BE2C (cell line): ENCODE measurements at regions not wholly inside any gene's neighbourhood (a gene's known extent, or its start where the extent isn't known, plus 50 kb on each side); places are given as distances from the start of the nearest gene placed in this dataset.

Source experiments
- DNase-seq: peaks from one replicate; pipeline ENCODE4 v3.0.0-alpha.2; 2020
- H3K27me3 ChIP-seq: fragments of 250-450 bp; sonication (Bioruptor Pico); 2 replicates; pipeline ENCODE4 v1.5.1; 2020; ENCODE audit warnings: mild to moderate bottlenecking
- H3K36me3 ChIP-seq: fragments of 250-450 bp; sonication (Bioruptor Pico); 2 replicates; pipeline ENCODE4 v1.5.1; 2020; ENCODE audit warnings: mild to moderate bottlenecking
- H3K4me1 ChIP-seq: fragments of 250-450 bp; sonication (Bioruptor Pico); 2 replicates; pipeline ENCODE4 v1.5.1; 2020
- H3K4me3 ChIP-seq: 2 replicates; pipeline ENCODE4 v1.5.1; 2011; ENCODE audit warnings: low read depth, low read length
- H3K9me3 ChIP-seq: fragments of 250-450 bp; sonication (Bioruptor Pico); 2 replicates; pipeline ENCODE4 v1.5.1; 2020
- TF ChIP-seq, protein P1 (sequence below): IDR thresholded peaks from 2 replicates; pipeline ENCODE4 v1.5.1; 2012; ENCODE audit warnings: mild to moderate bottlenecking, low read depth, low read length

DNA sequence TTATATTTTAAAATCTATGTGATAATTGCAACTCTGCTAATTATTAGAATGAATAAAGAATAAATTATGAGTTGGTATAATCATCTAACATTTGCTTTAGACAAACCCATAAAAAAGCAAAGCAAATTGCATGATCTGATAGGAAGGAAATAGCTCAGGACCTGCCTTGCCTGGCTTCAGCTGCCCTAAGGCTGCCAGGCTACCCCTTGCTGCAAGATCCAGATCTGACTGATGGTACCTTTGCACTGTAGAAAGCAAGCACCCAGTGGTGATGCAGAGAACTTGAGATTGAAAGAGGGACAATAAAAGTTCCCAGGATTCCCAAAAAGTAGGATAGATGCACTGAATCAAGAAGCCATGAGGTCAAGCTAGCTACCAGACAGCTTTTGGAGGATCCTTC lies 100.9 kb upstream of the FSTL4 start:
- H3K36me3 ChIP-seq: no peaks in the 10 kb centered on the region
- no peaks in the 10 kb centered on the region for H3K27me3 ChIP-seq
- H3K4me3 ChIP-seq: no peak overlapping the region
- TF ChIP-seq, protein P1, sequence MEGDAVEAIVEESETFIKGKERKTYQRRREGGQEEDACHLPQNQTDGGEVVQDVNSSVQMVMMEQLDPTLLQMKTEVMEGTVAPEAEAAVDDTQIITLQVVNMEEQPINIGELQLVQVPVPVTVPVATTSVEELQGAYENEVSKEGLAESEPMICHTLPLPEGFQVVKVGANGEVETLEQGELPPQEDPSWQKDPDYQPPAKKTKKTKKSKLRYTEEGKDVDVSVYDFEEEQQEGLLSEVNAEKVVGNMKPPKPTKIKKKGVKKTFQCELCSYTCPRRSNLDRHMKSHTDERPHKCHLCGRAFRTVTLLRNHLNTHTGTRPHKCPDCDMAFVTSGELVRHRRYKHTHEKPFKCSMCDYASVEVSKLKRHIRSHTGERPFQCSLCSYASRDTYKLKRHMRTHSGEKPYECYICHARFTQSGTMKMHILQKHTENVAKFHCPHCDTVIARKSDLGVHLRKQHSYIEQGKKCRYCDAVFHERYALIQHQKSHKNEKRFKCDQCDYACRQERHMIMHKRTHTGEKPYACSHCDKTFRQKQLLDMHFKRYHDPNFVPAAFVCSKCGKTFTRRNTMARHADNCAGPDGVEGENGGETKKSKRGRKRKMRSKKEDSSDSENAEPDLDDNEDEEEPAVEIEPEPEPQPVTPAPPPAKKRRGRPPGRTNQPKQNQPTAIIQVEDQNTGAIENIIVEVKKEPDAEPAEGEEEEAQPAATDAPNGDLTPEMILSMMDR: peak; percentile 38
- DNase-seq: peak; percentile 58
- H3K9me3 ChIP-seq: no peaks in the 10 kb centered on the region
- peaks cover 44% of the 10 kb centered on the region for H3K4me1 ChIP-seq

GRCh38 chr5:133712562-133712961 lies 100.2 kb upstream of the FSTL4 start:
- DNase-seq: no peak
- no peaks in the 10 kb centered on the region for H3K27me3 ChIP-seq
- H3K36me3 ChIP-seq: no peaks in the 10 kb centered on the region
- H3K4me1 ChIP-seq: peaks cover 46% of the 10 kb centered on the region
- TF ChIP-seq, protein P1: no peak
- H3K4me3 ChIP-seq: no peak overlapping the region
- H3K9me3 ChIP-seq: no peaks in the 10 kb centered on the region

GRCh38 chr5:133709209-133709725 lies 96.9 kb upstream of the FSTL4 start:
- Histone ChIP-seq H3K9me3 (no peaks in the 10 kb centered on the region), H3K27me3 (no peaks in the 10 kb centered on the region), H3K4me3 (no peak overlapping the region), H3K4me1 (peaks cover 40% of the 10 kb centered on the region), H3K36me3 (no peaks in the 10 kb centered on the region)
- DNase-seq: no peak
- TF ChIP-seq, protein P1: no peak

DNA sequence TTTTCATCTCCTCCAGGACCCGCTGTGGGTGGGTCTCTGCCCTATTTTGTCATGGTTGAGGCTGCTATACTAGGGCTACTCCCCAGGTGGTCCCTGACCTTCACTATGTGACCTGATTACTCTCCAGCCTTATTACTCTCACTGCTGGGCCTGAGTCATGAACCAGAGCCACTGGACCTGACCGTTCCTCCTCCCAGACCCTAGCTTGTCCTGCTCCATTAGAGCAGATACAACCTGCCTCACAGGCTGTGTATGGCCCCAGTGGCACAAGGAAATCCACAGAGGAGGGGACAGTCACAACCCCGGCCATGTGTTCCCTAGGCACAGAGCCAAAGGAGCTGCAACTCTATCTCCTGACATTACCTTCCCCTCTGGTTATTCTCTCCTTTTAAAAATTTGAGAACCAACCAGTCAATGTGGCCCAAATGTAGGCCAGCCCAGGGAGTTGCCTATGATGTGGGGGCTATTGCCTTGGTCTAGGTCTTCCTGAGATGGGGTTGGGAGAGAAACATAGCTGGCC lies 96.0 kb upstream of the FSTL4 start:
- TF ChIP-seq, protein P1: no peak
- Histone ChIP-seq H3K9me3 (no peaks in the 10 kb centered on the region), H3K4me3 (no peak overlapping the region), H3K27me3 (no peaks in the 10 kb centered on the region), H3K4me1 (peaks cover 44% of the 10 kb centered on the region), H3K36me3 (no peaks in the 10 kb centered on the region)
- peak; percentile 71 for DNase-seq

DNA sequence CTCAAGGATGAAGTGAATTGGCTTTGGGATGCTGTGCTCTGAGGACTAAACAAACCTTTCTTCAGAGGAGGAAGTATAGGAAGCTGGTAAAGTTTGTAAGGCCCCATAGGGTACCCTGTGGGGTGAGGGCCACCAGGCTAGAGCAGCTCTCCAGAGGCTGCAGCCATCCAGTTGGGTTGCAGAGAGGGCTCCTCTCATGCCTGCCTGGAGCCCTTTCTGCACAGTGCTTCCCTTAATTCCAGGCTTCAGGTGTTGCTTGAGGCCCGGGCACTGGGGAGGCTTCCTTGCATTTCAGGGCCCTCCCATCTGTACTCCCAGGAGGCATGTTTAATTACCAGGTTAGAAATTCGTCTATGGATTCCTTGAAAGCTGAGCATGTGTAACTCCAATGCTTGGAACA lies 95.3 kb upstream of the FSTL4 start:
- peaks cover 44% of the 10 kb centered on the region for H3K4me1 ChIP-seq
- DNase-seq: no peak
- no peak overlapping the region for H3K4me3 ChIP-seq
- TF ChIP-seq, protein P1: no peak
- no peaks in the 10 kb centered on the region for H3K9me3 ChIP-seq
- H3K36me3 ChIP-seq: no peaks in the 10 kb centered on the region
- no peaks in the 10 kb centered on the region for H3K27me3 ChIP-seq

GRCh38 chr5:133706506-133707430 lies 94.4 kb upstream of the FSTL4 start:
- Histone ChIP-seq H3K36me3 (no peaks in the 10 kb centered on the region), H3K4me1 (peaks cover 49% of the 10 kb centered on the region), H3K9me3 (no peaks in the 10 kb centered on the region), H3K27me3 (no peaks in the 10 kb centered on the region), H3K4me3 (no peak overlapping the region)
- DNase-seq: no peak
- TF ChIP-seq, protein P1: no peak
